ENCODE measurements at regions not wholly inside any gene's neighbourhood (a gene's known extent, or its start where the extent isn't known, plus 50 kb on each side); places are given as distances from the start of the nearest gene placed in this dataset.

DNA sequence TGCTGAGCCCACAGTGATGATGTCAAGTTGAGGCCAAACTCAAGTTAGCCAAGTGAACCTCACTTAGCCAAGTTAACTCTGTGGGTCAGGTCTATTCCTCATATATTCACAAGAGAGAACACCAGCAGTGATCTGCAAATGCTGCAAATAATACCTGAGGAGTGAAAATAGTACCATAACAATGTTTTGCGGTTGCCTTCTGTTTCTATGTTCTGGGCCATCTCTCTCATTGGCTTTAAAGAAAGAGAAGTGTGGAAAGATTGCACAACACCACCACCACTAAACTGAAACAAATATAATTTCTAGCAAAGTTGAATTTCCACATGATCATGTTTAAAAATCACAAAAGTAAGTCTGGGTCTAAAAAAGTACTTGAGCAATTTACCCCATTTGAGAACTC lies 211.1 kb upstream of the GALNT5 start:
- Histone ChIP-seq H3K4me3 (no peak overlapping the region), H3K27me3 (no peaks in the 10 kb centered on the region), H3K4me1 (no peaks in the 10 kb centered on the region), H3K36me3 (no peaks in the 10 kb centered on the region), H3K9me3 (no peaks in the 10 kb centered on the region), H3K27ac (no peak overlapping the region)
- TF ChIP-seq POLR2AphosphoS5 (IDR thresholded peaks at IDR 0.05) = no peak
- TF ChIP-seq, protein P1, sequence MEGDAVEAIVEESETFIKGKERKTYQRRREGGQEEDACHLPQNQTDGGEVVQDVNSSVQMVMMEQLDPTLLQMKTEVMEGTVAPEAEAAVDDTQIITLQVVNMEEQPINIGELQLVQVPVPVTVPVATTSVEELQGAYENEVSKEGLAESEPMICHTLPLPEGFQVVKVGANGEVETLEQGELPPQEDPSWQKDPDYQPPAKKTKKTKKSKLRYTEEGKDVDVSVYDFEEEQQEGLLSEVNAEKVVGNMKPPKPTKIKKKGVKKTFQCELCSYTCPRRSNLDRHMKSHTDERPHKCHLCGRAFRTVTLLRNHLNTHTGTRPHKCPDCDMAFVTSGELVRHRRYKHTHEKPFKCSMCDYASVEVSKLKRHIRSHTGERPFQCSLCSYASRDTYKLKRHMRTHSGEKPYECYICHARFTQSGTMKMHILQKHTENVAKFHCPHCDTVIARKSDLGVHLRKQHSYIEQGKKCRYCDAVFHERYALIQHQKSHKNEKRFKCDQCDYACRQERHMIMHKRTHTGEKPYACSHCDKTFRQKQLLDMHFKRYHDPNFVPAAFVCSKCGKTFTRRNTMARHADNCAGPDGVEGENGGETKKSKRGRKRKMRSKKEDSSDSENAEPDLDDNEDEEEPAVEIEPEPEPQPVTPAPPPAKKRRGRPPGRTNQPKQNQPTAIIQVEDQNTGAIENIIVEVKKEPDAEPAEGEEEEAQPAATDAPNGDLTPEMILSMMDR (IDR thresholded peaks at IDR 0.05) = no peak
- TF ChIP-seq POLR2A (IDR thresholded peaks at IDR 0.05) = no peak
- TF ChIP-seq EP300 (IDR thresholded peaks at IDR 0.05) = no peak
- DNase-seq = no peak
- intact Hi-C loops (cut with DNase I) = no loop called here
- 93% methylated on average over 1 of the region's 1 CpG for WGBS, 2 donors

DNA sequence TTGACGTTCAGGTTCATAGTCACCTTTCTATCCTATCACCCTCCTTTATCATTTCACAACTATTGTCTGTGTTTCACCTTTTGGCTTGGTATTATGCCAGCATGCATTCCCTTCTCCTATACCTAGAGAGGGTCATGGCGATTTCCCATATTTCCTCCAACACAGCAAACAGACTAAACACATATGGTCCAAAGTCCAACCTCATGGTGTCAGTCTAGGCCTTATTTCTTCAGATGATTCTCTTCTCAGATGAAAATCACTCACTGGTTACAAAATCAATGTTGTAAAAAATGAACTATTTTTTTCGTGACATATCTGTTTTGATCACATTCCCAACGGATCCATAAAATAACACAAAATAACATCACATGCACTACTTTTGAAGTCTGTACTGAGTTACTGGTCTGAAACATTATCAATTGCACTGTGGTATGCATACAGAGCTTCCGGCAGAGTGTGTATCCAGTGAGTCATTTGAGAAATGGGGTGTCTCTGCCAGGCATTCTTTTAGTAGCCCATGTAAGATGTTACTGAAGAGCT lies 204.8 kb upstream of the GALNT5 start:
- no peak overlapping the region for H3K27ac ChIP-seq
- no peaks in the 10 kb centered on the region for H3K36me3 ChIP-seq
- DNase-seq = no peak
- TF ChIP-seq EP300 (IDR thresholded peaks at IDR 0.05) (no peak), POLR2A (IDR thresholded peaks at IDR 0.05) (no peak), POLR2AphosphoS5 (IDR thresholded peaks at IDR 0.05) (no peak)
- TF ChIP-seq, protein P1 (IDR thresholded peaks at IDR 0.05) = no peak
- no peaks in the 10 kb centered on the region for H3K9me3 ChIP-seq
- intact Hi-C loops (cut with DNase I) = no loop called here
- H3K27me3 ChIP-seq = no peaks in the 10 kb centered on the region
- no peak overlapping the region for H3K4me3 ChIP-seq
- 66 to 78% methylated on average over 5 of the region's 5 CpGs for WGBS, 2 donors
- H3K4me1 ChIP-seq = no peaks in the 10 kb centered on the region

DNA sequence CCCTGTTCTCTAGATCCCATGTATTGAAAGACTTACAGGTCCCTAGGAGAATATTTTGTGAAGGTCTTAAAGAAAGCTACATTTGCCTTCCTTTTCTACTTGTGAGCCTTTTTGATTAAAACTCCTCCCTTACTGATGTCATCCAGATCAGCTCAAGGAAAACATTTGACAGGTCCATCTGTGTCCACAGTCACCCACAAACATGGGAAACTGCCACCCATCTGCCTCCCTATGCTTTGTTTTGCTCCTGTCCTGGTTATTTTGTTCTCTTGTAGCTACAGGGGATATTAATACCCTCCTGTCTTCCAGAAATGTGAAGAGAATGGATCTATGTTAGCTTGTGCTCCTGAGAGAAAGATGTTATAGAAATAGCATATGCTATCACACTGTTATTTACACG lies 203.6 kb upstream of the GALNT5 start:
- no peak for DNase-seq
- Histone ChIP-seq H3K9me3 (no peaks in the 10 kb centered on the region), H3K36me3 (no peaks in the 10 kb centered on the region), H3K4me1 (no peaks in the 10 kb centered on the region), H3K27ac (no peak overlapping the region), H3K27me3 (no peaks in the 10 kb centered on the region), H3K4me3 (no peak overlapping the region)
- intact Hi-C loops (cut with DNase I) = no loop called here
- WGBS, 2 donors = 85 to 94% methylated on average over 1 of the region's 1 CpG
- TF ChIP-seq, protein P1 (IDR thresholded peaks at IDR 0.05) = no peak
- TF ChIP-seq POLR2A (IDR thresholded peaks at IDR 0.05) = no peak
- no peak for TF ChIP-seq POLR2AphosphoS5 (IDR thresholded peaks at IDR 0.05)
- TF ChIP-seq EP300 (IDR thresholded peaks at IDR 0.05) = no peak

DNA sequence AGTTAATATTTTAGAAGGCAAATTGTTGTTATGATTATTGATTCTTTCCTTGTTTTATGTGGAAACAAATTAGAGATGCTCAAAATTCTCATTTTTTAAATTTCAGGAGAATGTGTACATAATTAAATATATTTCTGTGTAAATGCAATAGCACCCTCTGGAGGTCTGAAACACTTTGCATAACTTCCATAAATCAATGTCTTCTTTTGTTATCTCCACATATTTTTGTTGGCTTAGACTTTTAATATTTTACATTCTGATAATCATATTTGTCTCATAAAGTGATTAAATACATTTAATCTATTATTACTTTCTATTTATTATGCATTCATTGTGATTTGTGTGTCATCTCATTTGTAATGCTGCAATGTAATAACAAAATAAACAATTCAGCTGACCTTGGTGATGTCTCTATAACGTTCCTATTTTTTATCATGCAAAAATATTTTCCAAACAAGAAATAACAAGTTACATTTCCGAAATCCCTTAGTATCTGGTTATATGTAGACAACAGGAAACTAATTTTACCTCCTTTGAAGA lies 201.8 kb upstream of the GALNT5 start:
- H3K4me3 ChIP-seq = no peak overlapping the region

More for the DNA sequence above, 201.8 kb upstream of the GALNT5 start:
- H3K27me3 ChIP-seq = no peaks in the 10 kb centered on the region
- WGBS, 2 donors = 7 to 34% methylated on average over 2 of the region's 2 CpGs
- TF ChIP-seq, protein P1 (IDR thresholded peaks at IDR 0.05) = peak in 1 of 4 experiments; percentile 23
- no peak for TF ChIP-seq POLR2AphosphoS5 (IDR thresholded peaks at IDR 0.05)
- H3K27ac ChIP-seq = peak overlapping the region in 1 of 4 donors; percentile 31
- H3K9me3 ChIP-seq = no peaks in the 10 kb centered on the region
- intact Hi-C loops (cut with DNase I) = no loop called here
- H3K36me3 ChIP-seq = no peaks in the 10 kb centered on the region
- DNase-seq = no peak
- H3K4me1 ChIP-seq = no peaks in the 10 kb centered on the region

Measured in sigmoid colon (tissue), 6 donors.